SK-N-SH (cell line): ENCODE measurements at regions not wholly inside any gene's neighbourhood (a gene's known extent, or its start where the extent isn't known, plus 50 kb on each side); places are given as distances from the start of the nearest gene placed in this dataset.
"Not testable (repeated sequence)": the region's sequence is repeated elsewhere in the genome, so short reads cannot be mapped to it uniquely, and the experiment has no call there.

Source experiments
- CTCF ChIA-PET: fragments of 300-600, 350-600 bp; formaldehyde crosslinking; extraction: SDS; loops from one replicate; lab custom pipeline; 2021; lab: Yijun Ruan, JAX
- POLR2A ChIA-PET: fragments of 350-600 bp; sonication (Branson Sonifier 250); formaldehyde crosslinking; extraction: SDS; loops from one replicate; lab custom pipeline; 2020; ENCODE audit warnings: antibody characterized with exemption, inconsistent platforms; lab: Yijun Ruan, JAX
- DNase-seq: peaks from one replicate; pipeline ENCODE4 v3.0.0; 2012
- H2AFZ ChIP-seq: fragments of 200-600 bp; sonication (generic); 2 replicates; pipeline ENCODE4 v1.8.1; 2016; ENCODE audit warnings: antibody characterized with exemption, mild to moderate bottlenecking, low read depth
- H3F3A ChIP-seq: fragments of 200-600 bp; sonication (generic); replicated peaks from 2 replicates; pipeline ENCODE3; 2016; ENCODE audit warnings: antibody characterized with exemption, mild to moderate bottlenecking; ENCODE audit not compliant: insufficient read depth
- H3K27ac ChIP-seq, 2 experiments: fragments of 200-500 bp in 1 of 2; fragments of 200-600 bp in 1 of 2; sonication (Bioruptor generic) in 1 of 2; sonication (generic), shearing (Covaris generic) in 1 of 2; 2 replicates each; pipeline versions ENCODE4 v1.5.1 to v1.6.1; 2014 to 2016; ENCODE audit warnings: low read depth in 2 of 2, inconsistent platforms in 1 of 2, low read length in 1 of 2, mild to moderate bottlenecking in 1 of 2, mixed read lengths in 1 of 2
- H3K27me3 ChIP-seq: fragments of 200-600 bp; sonication (generic), shearing (Covaris generic); 2 replicates; pipeline ENCODE4 v1.6.1; 2016; ENCODE audit warnings: mixed run types; ENCODE audit not compliant: insufficient read depth
- H3K36me3 ChIP-seq, 2 experiments: fragments of 200-500 bp in 1 of 2; fragments of 200-600 bp in 1 of 2; sonication (Bioruptor generic) in 1 of 2; sonication (generic) in 1 of 2; replicated peaks in 1 of 2; 2 replicates each; pipeline versions ENCODE3 to v1.5.1; 2014 to 2016; ENCODE audit warnings: low read length in 1 of 2, mild to moderate bottlenecking in 1 of 2; ENCODE audit not compliant: insufficient read depth in 2 of 2, control insufficient read depth in 1 of 2
- H3K4me1 ChIP-seq, 2 experiments: fragments of 200-500 bp in 1 of 2; fragments of 200-600 bp in 1 of 2; sonication (Bioruptor generic) in 1 of 2; sonication (generic), shearing (Covaris generic) in 1 of 2; 2 replicates each; pipeline versions ENCODE4 v1.5.1 to v1.6.1; 2014 to 2016; ENCODE audit warnings: low read depth in 1 of 2, low read length in 1 of 2, mixed run types in 1 of 2; ENCODE audit not compliant: insufficient read depth in 2 of 2, control insufficient read depth in 1 of 2
- H3K4me2 ChIP-seq: fragments of 200-600 bp; sonication (generic), shearing (Covaris generic); 2 replicates; pipeline ENCODE4 v1.6.1; 2017; ENCODE audit warnings: mixed run types
- H3K4me3 ChIP-seq, 2 experiments: fragments of 200-500 bp in 1 of 2; fragments of 200-600 bp in 1 of 2; sonication (Bioruptor generic) in 1 of 2; sonication (generic), shearing (Covaris generic) in 1 of 2; 2 replicates each; pipeline versions ENCODE4 v1.5.1 to v1.8.1; 2014 to 2016; ENCODE audit warnings: low read depth in 2 of 2, inconsistent platforms in 1 of 2, low read length in 1 of 2, mild to moderate bottlenecking in 1 of 2, mixed read lengths in 1 of 2, moderate library complexity in 1 of 2
- H3K79me2 ChIP-seq: fragments of 200-600 bp; sonication (generic); 2 replicates; pipeline ENCODE4 v1.8.1; 2017; ENCODE audit warnings: mild to moderate bottlenecking; ENCODE audit not compliant: insufficient read depth
- H3K9ac ChIP-seq: fragments of 200-600 bp; sonication (generic); 2 replicates; pipeline ENCODE4 v1.6.1; 2017; ENCODE audit warnings: mixed run types
- H3K9me2 ChIP-seq: fragments of 200-600 bp; sonication (generic); 2 replicates; pipeline ENCODE4 v1.6.1; 2017; ENCODE audit warnings: mixed run types
- H3K9me3 ChIP-seq: fragments of 200-600 bp; sonication (generic); 2 replicates; pipeline ENCODE4 v1.6.1; 2017; ENCODE audit warnings: mixed run types, mild to moderate bottlenecking, moderate library complexity
- H4K20me1 ChIP-seq: fragments of 200-600 bp; sonication (generic); 2 replicates; pipeline ENCODE4 v1.6.1; 2017; ENCODE audit warnings: mild to moderate bottlenecking, mixed run types; ENCODE audit not compliant: insufficient read depth
- EP300 ChIP-seq, 2 experiments: IDR thresholded peaks; 2 replicates each; pipeline versions ENCODE4 v1.4.0 to v1.6.1; 2012; ENCODE audit warnings: borderline replicate concordance in 1 of 2, low read depth in 1 of 2, low read length in 1 of 2
- EZH2phosphoT487 ChIP-seq: fragments of 200-600 bp; sonication (generic); IDR thresholded peaks from 2 replicates; pipeline ENCODE4 v1.6.1; 2017; ENCODE audit warnings: low read depth, mixed run types, mild to moderate bottlenecking, antibody characterized with exemption, moderate library complexity, borderline replicate concordance
- FOSL2 ChIP-seq: IDR thresholded peaks from 2 replicates; pipeline ENCODE4 v1.4.0; 2012; ENCODE audit warnings: low read depth, mild to moderate bottlenecking, moderate library complexity, borderline replicate concordance
- JUND ChIP-seq: IDR thresholded peaks from 2 replicates; pipeline ENCODE4 v1.4.0; 2012
- MEF2A ChIP-seq: IDR thresholded peaks from 2 replicates; pipeline ENCODE4 v1.4.0; 2012; ENCODE audit warnings: low read depth, borderline replicate concordance
- NFIC ChIP-seq: IDR thresholded peaks from 2 replicates; pipeline ENCODE4 v1.4.0; 2012; ENCODE audit warnings: borderline replicate concordance
- RAD21 ChIP-seq: IDR thresholded peaks from 2 replicates; pipeline ENCODE4 v1.6.1; 2012; ENCODE audit warnings: mild to moderate bottlenecking, low read length
- RCOR1 ChIP-seq: fragments of 150-350 bp; IDR thresholded peaks from 2 replicates; pipeline ENCODE4 v1.6.1; 2017; ENCODE audit warnings: antibody characterized with exemption, low read length
- SIN3A ChIP-seq: IDR thresholded peaks from 2 replicates; pipeline ENCODE4 v1.6.1; 2012; ENCODE audit warnings: low read depth, mild to moderate bottlenecking, low read length, moderate library complexity, borderline replicate concordance
- SMC3 ChIP-seq: IDR thresholded peaks from 2 replicates; pipeline ENCODE4 v1.6.1; 2012; ENCODE audit warnings: low read depth, low read length, improper control_type of control experiment
- TAF1 ChIP-seq: IDR thresholded peaks from 2 replicates; pipeline ENCODE4 v1.6.1; 2012; ENCODE audit warnings: low read depth, mild to moderate bottlenecking, low read length, moderate library complexity, borderline replicate concordance
- TCF12 ChIP-seq: IDR thresholded peaks from 2 replicates; pipeline ENCODE4 v1.4.0; 2012
- WGBS: methylation state at CpG from one replicate; pipeline ENCODE4 v1.1.6; 2017; ENCODE audit warnings: low lambda C conversion rate; 5-methylcytosine and 5-hydroxymethylcytosine counted together
- TF ChIP-seq, protein P1 (sequence below): fragments of 150-350 bp; IDR thresholded peaks from 2 replicates; pipeline ENCODE4 v1.6.1; 2017; ENCODE audit warnings: antibody characterized with exemption, low read length, low read depth, borderline replicate concordance
- TF ChIP-seq, protein P2 (sequence below): fragments of 150-350 bp; IDR thresholded peaks from 2 replicates; pipeline ENCODE4 v1.6.1; 2016; ENCODE audit warnings: mild to moderate bottlenecking, low read depth, low read length
- TF ChIP-seq, protein P3 (sequence below): IDR thresholded peaks from 2 replicates; pipeline ENCODE4 v1.4.0; 2012; ENCODE audit warnings: low read depth
- TF ChIP-seq, protein P4 (sequence below): fragments of 200-600 bp; sonication (generic); IDR thresholded peaks from 2 replicates; pipeline ENCODE4 v1.6.1; 2017; ENCODE audit warnings: antibody characterized with exemption, mild to moderate bottlenecking, moderate library complexity

DNA sequence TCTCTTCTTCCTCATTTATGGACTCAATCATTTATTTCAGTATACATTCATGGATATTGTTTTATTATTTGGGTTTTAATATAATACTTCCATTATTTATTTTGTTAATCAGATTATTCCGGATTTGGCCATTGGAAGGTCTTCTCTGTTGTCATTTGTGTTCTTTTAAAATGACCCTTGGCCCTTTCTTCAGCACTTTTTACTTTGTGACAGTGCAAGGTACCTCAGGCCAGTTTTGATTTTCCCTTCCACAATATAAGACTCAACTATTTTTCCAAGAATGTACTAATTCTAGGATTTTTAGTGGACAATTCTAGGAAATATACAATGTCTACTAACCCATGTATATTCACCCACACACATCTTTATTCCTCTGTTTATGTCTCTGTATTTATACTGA, 521.4 kb upstream of the FOXG1 start (continued):
- TF ChIP-seq, protein P1, sequence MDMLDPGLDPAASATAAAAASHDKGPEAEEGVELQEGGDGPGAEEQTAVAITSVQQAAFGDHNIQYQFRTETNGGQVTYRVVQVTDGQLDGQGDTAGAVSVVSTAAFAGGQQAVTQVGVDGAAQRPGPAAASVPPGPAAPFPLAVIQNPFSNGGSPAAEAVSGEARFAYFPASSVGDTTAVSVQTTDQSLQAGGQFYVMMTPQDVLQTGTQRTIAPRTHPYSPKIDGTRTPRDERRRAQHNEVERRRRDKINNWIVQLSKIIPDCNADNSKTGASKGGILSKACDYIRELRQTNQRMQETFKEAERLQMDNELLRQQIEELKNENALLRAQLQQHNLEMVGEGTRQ = no peak

DNA sequence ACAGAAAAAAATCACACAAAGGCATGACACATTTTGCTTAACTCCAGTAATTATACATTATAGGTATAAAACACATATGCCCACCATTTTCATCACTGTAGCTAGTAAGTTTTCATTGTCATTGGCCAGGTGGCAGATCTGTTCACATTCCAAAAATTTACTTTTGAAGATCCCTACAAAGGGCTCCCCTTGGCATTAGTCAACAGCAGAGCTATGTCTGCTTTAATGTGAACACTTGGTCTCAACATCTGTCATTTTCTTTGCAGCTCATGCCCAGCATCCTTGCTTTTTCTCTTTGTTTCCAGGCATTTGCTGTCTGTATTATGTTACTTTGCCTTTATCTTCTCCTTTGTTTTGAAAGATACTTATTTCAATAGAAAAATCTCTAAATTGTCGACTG, 519.1 kb upstream of the FOXG1 start:
- Histone ChIP-seq H3K79me2 (no peaks in the 10 kb centered on the region), H3K9me3 (no peaks in the 10 kb centered on the region), H3K27ac (no peak overlapping the region), H2AFZ (no peak overlapping the region), H3K9me2 (no peaks in the 10 kb centered on the region), H3K9ac (no peak overlapping the region), H3K36me3 (no peaks in the 10 kb centered on the region), H3K27me3 (no peaks in the 10 kb centered on the region), H4K20me1 (no peaks in the 10 kb centered on the region), H3K4me1 (no peaks in the 10 kb centered on the region), H3K4me2 (no peak overlapping the region), H3K4me3 (no peak overlapping the region), H3F3A (no peaks in the 10 kb centered on the region)
- CTCF ChIA-PET = no interaction called here
- no peak for DNase-seq
- WGBS = 10% methylated on average over 1 of the region's 1 CpG
- no peak for TF ChIP-seq MEF2A
- TF ChIP-seq, protein P2, sequence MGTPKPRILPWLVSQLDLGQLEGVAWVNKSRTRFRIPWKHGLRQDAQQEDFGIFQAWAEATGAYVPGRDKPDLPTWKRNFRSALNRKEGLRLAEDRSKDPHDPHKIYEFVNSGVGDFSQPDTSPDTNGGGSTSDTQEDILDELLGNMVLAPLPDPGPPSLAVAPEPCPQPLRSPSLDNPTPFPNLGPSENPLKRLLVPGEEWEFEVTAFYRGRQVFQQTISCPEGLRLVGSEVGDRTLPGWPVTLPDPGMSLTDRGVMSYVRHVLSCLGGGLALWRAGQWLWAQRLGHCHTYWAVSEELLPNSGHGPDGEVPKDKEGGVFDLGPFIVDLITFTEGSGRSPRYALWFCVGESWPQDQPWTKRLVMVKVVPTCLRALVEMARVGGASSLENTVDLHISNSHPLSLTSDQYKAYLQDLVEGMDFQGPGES = no peak
- TF ChIP-seq RCOR1 = no peak
- TF ChIP-seq RAD21 = no peak
- TF ChIP-seq TCF12 = no peak
- TF ChIP-seq EP300 (IDR thresholded peaks at IDR 0.05; ENCODE audit: borderline replicate concordance in 1 of 2, low read depth in 1 of 2, low read length in 1 of 2) = no peak
- no peak for TF ChIP-seq JUND
- TF ChIP-seq SIN3A = no peak
- TF ChIP-seq TAF1 = no peak
- no peak for TF ChIP-seq SMC3
- no peak for TF ChIP-seq FOSL2
- TF ChIP-seq, protein P3, sequence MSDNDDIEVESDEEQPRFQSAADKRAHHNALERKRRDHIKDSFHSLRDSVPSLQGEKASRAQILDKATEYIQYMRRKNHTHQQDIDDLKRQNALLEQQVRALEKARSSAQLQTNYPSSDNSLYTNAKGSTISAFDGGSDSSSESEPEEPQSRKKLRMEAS = no peak
- TF ChIP-seq, protein P4, sequence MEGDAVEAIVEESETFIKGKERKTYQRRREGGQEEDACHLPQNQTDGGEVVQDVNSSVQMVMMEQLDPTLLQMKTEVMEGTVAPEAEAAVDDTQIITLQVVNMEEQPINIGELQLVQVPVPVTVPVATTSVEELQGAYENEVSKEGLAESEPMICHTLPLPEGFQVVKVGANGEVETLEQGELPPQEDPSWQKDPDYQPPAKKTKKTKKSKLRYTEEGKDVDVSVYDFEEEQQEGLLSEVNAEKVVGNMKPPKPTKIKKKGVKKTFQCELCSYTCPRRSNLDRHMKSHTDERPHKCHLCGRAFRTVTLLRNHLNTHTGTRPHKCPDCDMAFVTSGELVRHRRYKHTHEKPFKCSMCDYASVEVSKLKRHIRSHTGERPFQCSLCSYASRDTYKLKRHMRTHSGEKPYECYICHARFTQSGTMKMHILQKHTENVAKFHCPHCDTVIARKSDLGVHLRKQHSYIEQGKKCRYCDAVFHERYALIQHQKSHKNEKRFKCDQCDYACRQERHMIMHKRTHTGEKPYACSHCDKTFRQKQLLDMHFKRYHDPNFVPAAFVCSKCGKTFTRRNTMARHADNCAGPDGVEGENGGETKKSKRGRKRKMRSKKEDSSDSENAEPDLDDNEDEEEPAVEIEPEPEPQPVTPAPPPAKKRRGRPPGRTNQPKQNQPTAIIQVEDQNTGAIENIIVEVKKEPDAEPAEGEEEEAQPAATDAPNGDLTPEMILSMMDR = no peak
- TF ChIP-seq EZH2phosphoT487 = no peak
- TF ChIP-seq NFIC = no peak
- POLR2A ChIA-PET = no interaction called here

DNA sequence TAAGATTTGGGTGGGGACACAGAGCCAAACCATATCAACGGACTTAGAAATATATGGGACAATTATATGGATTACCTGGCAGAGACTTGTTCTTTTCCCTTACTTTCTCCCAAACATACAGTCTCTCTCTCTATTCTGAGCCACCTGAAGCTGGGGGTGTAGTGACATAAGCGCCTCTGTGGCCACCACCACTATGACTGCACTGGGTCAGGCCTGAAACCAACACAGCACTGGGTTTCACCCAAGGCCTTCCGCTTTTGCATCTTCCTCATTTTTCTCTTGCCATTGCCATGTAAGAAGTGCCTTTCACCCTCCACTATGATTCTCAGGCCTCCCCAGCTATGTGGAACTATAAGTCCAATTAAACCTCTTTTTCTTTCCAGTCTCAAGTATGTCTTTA, 514.5 kb upstream of the FOXG1 start:
- CTCF ChIA-PET, H3K4me3 ChIP-seq, H3K9me3 ChIP-seq, H3K4me2 ChIP-seq, H3K4me1 ChIP-seq, H3K27me3 ChIP-seq, H3F3A ChIP-seq, H3K9ac ChIP-seq, DNase-seq, H3K79me2 ChIP-seq, H3K27ac ChIP-seq, H4K20me1 ChIP-seq, H3K9me2 ChIP-seq, POLR2A ChIA-PET, H2AFZ ChIP-seq, H3K36me3 ChIP-seq: not testable (repeated sequence)
- WGBS = 8% methylated on average over 3 of the region's 3 CpGs
